C4-2B (cell line): ENCODE measurements at regions not wholly inside any gene's neighbourhood (a gene's known extent, or its start where the extent isn't known, plus 50 kb on each side); places are given as distances from the start of the nearest gene placed in this dataset.

Source experiments
- H3K27ac ChIP-seq: fragments of 450-650 bp; 2 replicates; pipeline ENCODE4 v1.5.1; 2017
- CTCF ChIP-seq: fragments of 450-650 bp; conservative IDR thresholded peaks from 2 replicates; pipeline ENCODE4 v1.5.1; 2017; ENCODE audit warnings: mild to moderate bottlenecking
- ZFX ChIP-seq: fragments of 450-650 bp; IDR thresholded peaks from 2 replicates; pipeline ENCODE4 v1.6.1; 2017

- no peak overlapping the region for H3K27ac ChIP-seq
- TF ChIP-seq ZFX (no peak), CTCF (no peak)
Observed at GRCh38 chr2:238712011-238712410, 135.9 kb upstream of the TWIST2 start.

GRCh38 chr2:238713198-238713826 is 134.6 kb upstream of the TWIST2 start:
- no peak for TF ChIP-seq CTCF
- no peak for TF ChIP-seq ZFX
- H3K27ac ChIP-seq = no peak overlapping the region

GRCh38 chr2:238714038-238714528 is 133.8 kb upstream of the TWIST2 start:
- no peak overlapping the region for H3K27ac ChIP-seq
- TF ChIP-seq ZFX (no peak), CTCF (no peak)

- TF ChIP-seq ZFX (no peak), CTCF (no peak)
- H3K27ac ChIP-seq = no peak overlapping the region
Observed at GRCh38 chr2:238716171-238716570, 131.7 kb upstream of the TWIST2 start.

- no peak overlapping the region for H3K27ac ChIP-seq
- TF ChIP-seq ZFX (no peak), CTCF (no peak)
Observed at GRCh38 chr2:238716585-238716984, 131.3 kb upstream of the TWIST2 start.

GRCh38 chr2:238717084-238717483 is 130.8 kb upstream of the TWIST2 start:
- TF ChIP-seq ZFX = no peak
- TF ChIP-seq CTCF = no peak
- no peak overlapping the region for H3K27ac ChIP-seq

GRCh38 chr2:238719641-238720040 is 128.2 kb upstream of the TWIST2 start:
- TF ChIP-seq CTCF (no peak), ZFX (no peak)
- H3K27ac ChIP-seq = no peak overlapping the region
